HG02759 (cell line): ENCODE measurements at regions not wholly inside any gene's neighbourhood (a gene's known extent, or its start where the extent isn't known, plus 50 kb on each side); places are given as distances from the start of the nearest gene placed in this dataset.

ENCODE experiments used
- ATAC-seq: cut with Tn5 transposase; IDR thresholded peaks from one replicate; pipeline ENCODE4 v1.9.1; 2021; ENCODE audit warnings: mild to moderate bottlenecking, moderate library complexity; ENCODE audit not compliant: unreplicated experiment

- no peak for ATAC-seq
These were observed 122.5 kb downstream of the TMEM174 start for GRCh38 chr5:73295447-73295846.

- no peak for ATAC-seq
These were observed 119.9 kb downstream of the TMEM174 start for GRCh38 chr5:73292816-73293459.

- ATAC-seq, result no peak
These were observed 118.9 kb downstream of the TMEM174 start for GRCh38 chr5:73291873-73292272.

GRCh38 chr5:73290242-73290641 lies 117.2 kb downstream of the TMEM174 start:
- no peak for ATAC-seq

- ATAC-seq, result no peak
These were observed 116.1 kb downstream of the TMEM174 start for GRCh38 chr5:73288803-73289720.

- no peak for ATAC-seq
These were observed 113.9 kb downstream of the TMEM174 start for GRCh38 chr5:73286896-73287295.

- no peak for ATAC-seq
These were observed 112.0 kb downstream of the TMEM174 start for GRCh38 chr5:73284985-73285384.

GRCh38 chr5:73284220-73284795 lies 111.3 kb downstream of the TMEM174 start:
- ATAC-seq, result no peak

GRCh38 chr5:73282923-73283322 lies 109.9 kb downstream of the TMEM174 start:
- ATAC-seq, result no peak

GRCh38 chr5:73282383-73282782 lies 109.4 kb downstream of the TMEM174 start:
- ATAC-seq, result no peak

- no peak for ATAC-seq
These were observed 108.1 kb downstream of the TMEM174 start for GRCh38 chr5:73280821-73281746.

- no peak for ATAC-seq
These were observed 107.4 kb downstream of the TMEM174 start for GRCh38 chr5:73280386-73280785.

GRCh38 chr5:73279805-73280204 lies 106.8 kb downstream of the TMEM174 start:
- no peak for ATAC-seq

GRCh38 chr5:73278693-73279092 lies 105.7 kb downstream of the TMEM174 start:
- ATAC-seq, result no peak

- ATAC-seq, result no peak
These were observed 102.1 kb downstream of the TMEM174 start for GRCh38 chr5:73274881-73275663.

GRCh38 chr5:73274121-73274520 lies 101.1 kb downstream of the TMEM174 start:
- ATAC-seq, result no peak

- no peak for ATAC-seq
These were observed 100.5 kb downstream of the TMEM174 start for GRCh38 chr5:73273379-73274050.

GRCh38 chr5:73272351-73272750 lies 99.4 kb downstream of the TMEM174 start:
- no peak for ATAC-seq

GRCh38 chr5:73268826-73269225 lies 95.8 kb downstream of the TMEM174 start:
- ATAC-seq, result no peak
